GM21381 (cell line): ENCODE measurements at regions not wholly inside any gene's neighbourhood (a gene's known extent, or its start where the extent isn't known, plus 50 kb on each side); places are given as distances from the start of the nearest gene placed in this dataset.

ENCODE experiments used
- ATAC-seq: cut with Tn5 transposase; IDR thresholded peaks from one replicate; pipeline ENCODE4 v1.9.1; 2021; ENCODE audit warnings: mild to moderate bottlenecking, moderate library complexity; ENCODE audit not compliant: unreplicated experiment

GRCh38 chr15:70158309-70159000 lies 60.7 kb upstream of the TLE3 start:
- no peak for ATAC-seq

DNA sequence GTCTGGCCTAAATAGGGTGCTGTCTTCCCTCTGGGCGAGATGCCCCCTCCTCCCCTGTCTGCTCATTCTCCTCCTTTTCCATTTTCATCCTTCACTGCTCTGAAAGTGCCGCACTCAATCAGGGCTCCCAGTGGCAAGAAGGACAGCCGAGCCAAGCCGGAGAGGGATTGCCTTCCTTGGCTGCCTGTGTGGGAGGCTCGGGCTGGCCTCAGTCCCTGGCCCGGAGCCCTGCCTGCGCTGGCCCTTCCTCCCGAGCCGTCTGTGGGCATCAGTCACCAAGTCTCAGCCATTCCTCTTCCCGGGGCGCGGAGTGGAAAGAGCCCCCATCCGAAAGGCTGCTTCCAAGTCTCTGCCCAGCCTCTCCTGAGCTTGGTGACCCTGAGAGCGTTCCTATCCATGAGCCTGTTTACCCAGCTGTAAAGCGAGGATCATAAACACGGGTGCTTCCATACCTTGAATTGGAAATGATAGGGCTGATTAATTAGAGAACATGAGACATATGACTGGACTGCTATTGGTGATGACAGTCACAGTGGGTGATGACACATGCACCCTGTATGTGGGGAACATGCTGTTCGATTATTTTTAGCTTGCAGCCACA lies 59.1 kb upstream of the TLE3 start:
- no peak for ATAC-seq

GRCh38 chr15:70154718-70155347 lies 57.1 kb upstream of the TLE3 start:
- ATAC-seq: no peak

DNA sequence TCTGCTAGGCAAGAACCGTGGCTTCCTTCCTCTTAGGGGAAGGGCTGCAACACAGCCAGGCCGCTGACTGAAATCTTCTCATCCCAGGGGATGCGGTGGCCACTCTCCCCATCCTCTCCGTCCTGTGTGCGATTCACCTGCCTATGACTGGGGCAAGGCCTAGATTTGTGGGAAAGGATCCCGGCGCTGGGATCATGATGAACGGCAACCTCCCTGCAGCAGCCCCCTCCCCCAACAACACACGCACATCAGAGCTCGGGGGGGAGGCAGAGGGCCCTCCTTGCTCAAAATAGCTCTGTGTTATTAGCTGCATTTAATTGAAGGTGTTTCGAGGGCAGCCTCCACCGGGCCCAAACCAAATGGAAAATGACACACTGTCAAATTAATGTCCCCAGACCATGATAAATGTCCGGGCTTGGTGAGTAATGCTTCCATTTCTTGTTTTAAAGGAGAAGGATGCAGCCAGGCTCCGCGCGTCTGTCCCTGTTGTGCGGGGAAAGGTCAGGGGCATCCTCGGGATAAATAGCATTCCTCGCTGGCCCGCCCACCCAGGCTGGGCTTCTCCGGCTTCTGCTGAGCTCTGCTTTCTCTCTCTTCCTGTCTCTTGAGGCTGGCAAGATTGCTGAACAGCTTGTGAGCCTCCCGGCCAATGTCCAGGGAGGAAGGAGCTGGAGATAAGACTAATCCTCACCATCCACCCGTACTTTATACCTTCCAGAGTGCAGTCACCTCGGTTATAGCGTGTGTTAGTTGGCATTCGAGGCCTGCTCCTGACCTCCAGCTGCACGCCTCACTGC lies 56.4 kb upstream of the TLE3 start:
- ATAC-seq: no peak

- ATAC-seq: no peak
Observed at GRCh38 chr15:70152070-70152480, 54.4 kb upstream of the TLE3 start.

GRCh38 chr15:70151462-70151861 lies 53.7 kb upstream of the TLE3 start:
- ATAC-seq: no peak

- no peak for ATAC-seq
Observed at GRCh38 chr15:70151003-70151402, 53.3 kb upstream of the TLE3 start.

- ATAC-seq: no peak
Observed at GRCh38 chr15:70150405-70150747, 52.7 kb upstream of the TLE3 start.

DNA sequence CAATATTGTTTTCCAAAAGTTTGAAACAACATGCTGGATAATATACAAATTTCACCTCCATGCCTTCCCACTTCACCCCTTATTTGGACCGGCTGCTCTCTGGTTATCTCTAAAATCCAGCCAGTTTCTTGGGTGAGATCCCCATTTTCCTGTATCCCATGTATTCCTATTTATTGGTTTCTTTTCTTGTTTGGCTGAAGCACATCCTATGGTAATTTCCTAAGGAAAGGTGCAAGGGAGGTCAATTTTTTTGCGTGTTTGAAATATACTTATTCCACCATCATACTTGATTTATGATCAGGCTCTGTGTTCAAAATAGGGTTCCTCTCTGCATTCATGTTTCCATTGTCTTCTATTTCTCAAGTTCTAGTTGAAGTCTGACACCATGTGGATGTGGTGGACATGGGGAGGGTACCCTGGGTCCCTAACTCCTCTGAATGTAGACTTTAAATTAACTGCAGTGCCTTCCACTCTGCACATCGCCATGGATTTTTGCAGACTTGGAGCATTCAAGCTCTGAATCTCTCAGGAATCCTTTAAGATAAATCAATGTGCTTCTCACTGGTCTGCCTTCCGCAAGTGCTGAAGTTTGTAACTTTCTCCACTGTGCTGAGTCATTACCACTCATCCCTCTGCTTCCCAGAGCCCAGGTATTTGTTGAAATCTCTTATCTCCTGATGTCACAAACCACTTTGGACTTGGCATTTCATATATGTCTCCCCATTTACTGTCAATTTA lies 52.1 kb upstream of the TLE3 start:
- no peak for ATAC-seq

DNA sequence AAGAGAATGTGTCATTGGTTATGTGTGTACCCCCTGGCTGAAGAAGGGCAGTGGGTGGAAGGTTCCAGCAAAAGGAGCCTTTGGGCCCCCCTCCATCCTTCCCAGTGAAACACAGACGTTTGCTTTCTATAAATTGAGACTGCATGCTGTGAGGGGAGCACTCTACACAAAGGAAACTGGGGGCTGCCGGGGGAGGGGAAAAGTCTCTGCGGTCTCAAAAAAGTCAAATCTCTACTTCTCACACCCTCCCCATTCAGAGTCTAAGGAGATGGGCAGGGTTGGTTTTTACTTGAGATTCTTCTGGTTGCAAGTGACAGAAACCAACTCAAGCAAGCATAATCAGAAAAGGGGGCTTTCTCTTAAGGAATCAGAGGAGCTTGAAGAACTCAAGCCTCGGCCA lies 50.1 kb upstream of the TLE3 start:
- no peak for ATAC-seq
